Kidney epithelial cell (primary cell): ENCODE measurements at regions not wholly inside any gene's neighbourhood (a gene's known extent, or its start where the extent isn't known, plus 50 kb on each side); places are given as distances from the start of the nearest gene placed in this dataset.

ENCODE experiments used
- DNase-seq: peaks from one replicate; pipeline ENCODE4 v3.0.0-alpha.2; 2010; ENCODE audit warnings: low read depth
- H3K27me3 ChIP-seq: 2 replicates; pipeline ENCODE4 v1.6.0; 2011; ENCODE audit warnings: low read length; ENCODE audit not compliant: control insufficient read depth, insufficient read depth
- H3K36me3 ChIP-seq: 2 replicates; pipeline ENCODE4 v1.5.1; 2011; ENCODE audit warnings: low read length; ENCODE audit not compliant: control insufficient read depth, insufficient read depth
- H3K4me3 ChIP-seq: 2 replicates; pipeline ENCODE4 v1.5.1; 2011; ENCODE audit warnings: low read depth, mild to moderate bottlenecking, control low read depth, low read length
- TF ChIP-seq, protein P1 (sequence below): IDR thresholded peaks from 2 replicates; pipeline ENCODE4 v1.5.1; 2011; ENCODE audit warnings: mild to moderate bottlenecking, moderate library complexity, low read length, control low read depth, inconsistent platforms; ENCODE audit not compliant: insufficient read depth, poor library complexity, severe bottlenecking

DNA sequence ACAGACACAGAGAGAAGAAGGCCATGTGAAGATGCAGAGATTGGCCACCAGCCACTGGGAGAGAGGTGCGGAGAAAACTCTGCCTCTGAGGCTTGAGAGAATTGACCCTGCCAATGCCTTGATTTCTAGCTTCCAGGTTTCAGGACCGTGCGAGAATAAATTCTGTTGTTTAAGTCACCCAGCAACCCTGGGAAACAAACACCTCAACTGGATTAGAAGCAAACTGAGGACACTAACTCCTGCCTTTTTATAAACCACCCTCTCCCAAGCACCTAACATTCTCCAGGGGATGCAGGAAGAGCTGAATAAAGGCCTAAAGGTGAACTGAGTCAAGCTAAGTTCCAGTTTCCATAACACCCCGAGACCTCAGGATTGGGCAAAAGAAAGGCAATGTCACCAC is 136.1 kb downstream of the ANKRD60 start:
- DNase-seq, result no peak
- H3K27me3 ChIP-seq, result peaks cover 2% of the 10 kb centered on the region
- TF ChIP-seq, protein P1, sequence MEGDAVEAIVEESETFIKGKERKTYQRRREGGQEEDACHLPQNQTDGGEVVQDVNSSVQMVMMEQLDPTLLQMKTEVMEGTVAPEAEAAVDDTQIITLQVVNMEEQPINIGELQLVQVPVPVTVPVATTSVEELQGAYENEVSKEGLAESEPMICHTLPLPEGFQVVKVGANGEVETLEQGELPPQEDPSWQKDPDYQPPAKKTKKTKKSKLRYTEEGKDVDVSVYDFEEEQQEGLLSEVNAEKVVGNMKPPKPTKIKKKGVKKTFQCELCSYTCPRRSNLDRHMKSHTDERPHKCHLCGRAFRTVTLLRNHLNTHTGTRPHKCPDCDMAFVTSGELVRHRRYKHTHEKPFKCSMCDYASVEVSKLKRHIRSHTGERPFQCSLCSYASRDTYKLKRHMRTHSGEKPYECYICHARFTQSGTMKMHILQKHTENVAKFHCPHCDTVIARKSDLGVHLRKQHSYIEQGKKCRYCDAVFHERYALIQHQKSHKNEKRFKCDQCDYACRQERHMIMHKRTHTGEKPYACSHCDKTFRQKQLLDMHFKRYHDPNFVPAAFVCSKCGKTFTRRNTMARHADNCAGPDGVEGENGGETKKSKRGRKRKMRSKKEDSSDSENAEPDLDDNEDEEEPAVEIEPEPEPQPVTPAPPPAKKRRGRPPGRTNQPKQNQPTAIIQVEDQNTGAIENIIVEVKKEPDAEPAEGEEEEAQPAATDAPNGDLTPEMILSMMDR, result no peak
- H3K36me3 ChIP-seq, result no peaks in the 10 kb centered on the region
- no peak overlapping the region for H3K4me3 ChIP-seq

DNA sequence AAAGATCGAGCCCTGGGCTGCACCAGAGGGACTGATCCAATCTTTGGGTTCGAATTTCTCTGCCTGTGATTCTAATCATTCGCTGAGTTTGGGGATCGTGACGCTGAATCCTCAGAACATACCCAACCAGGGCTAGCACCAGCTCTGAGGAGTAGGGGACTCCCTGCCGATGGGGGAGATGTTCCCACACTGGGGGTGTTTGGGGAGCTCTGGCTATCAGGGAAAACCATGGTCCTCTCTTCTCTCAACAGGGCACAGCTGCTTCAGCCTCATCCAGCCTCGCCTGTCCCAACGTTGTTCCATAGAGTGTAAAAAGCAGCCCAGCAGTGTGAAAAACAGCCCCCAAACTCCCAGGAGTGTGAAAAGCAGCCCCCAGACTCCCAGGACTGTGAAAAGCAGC is 136.6 kb downstream of the ANKRD60 start:
- H3K36me3 ChIP-seq, result no peaks in the 10 kb centered on the region
- no peak for DNase-seq
- TF ChIP-seq, protein P1, result no peak

DNA sequence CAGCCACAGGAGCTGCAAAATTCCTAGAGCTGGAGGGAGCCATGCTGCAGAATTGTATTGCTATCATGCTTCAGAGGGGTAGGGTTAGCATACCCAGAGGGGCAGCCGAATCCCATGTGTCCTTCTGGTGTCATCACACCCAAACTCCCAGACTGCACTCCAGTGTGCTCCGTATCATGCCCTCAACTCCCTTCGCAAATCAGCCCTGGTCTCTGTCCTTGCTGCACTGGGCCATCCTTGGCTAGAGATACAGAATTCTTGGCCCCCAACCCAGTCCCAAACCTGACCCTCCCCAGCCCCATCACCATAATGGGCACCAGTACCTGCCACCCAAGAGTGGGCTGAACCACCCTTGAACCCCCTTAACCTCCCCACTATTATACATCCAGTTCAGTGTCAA is 138.3 kb downstream of the ANKRD60 start:
- Histone ChIP-seq H3K36me3 (no peaks in the 10 kb centered on the region), H3K4me3 (no peak overlapping the region), H3K27me3 (peaks cover 2% of the 10 kb centered on the region)
- TF ChIP-seq, protein P1, result no peak
- no peak for DNase-seq

More for the DNA sequence above, 136.6 kb downstream of the ANKRD60 start:
- Histone ChIP-seq H3K4me3 (no peak overlapping the region), H3K27me3 (peaks cover 2% of the 10 kb centered on the region)

DNA sequence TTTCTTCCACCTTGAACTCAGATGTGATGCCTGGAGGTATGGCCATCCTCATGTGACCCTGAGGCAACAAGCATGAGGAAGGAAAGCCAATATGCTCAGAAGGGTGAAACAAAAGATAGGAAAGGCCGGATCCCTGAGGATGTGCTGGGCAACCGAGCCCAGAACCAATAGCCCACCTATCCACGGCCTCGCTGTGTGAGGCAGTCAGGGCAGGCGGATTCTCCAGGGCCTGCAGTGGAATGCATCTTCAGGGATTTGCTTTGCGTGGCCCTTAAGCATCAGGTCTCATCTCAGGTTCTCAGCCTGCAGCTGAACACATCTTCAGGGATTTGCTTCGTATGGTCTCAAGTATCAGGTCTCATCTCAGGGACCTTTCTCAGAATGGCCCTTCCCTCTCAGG is 139.8 kb downstream of the ANKRD60 start:
- H3K27me3 ChIP-seq, result no peaks in the 10 kb centered on the region
- DNase-seq, result no peak
- TF ChIP-seq, protein P1, result no peak
- no peaks in the 10 kb centered on the region for H3K36me3 ChIP-seq
- no peak overlapping the region for H3K4me3 ChIP-seq

DNA sequence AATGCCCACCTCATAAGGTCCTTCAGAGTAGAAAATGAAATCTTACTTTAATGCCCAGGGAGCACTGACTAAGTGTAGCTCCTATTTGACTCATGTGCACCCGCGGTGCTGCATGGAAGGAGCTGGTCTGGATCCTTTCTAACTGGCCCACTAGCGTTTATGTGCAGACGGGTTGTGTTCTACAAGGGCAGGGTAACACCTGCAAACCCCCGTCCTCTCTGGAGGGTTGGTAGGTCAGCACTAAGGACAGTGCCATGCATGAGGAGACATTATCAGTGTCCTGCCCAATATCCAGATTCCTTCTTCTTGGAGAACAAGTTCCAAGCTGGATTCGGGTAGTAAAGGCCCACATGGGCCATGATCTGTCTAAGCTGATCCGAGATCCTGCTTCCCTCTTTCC is 140.3 kb downstream of the ANKRD60 start:
- Histone ChIP-seq H3K27me3 (no peaks in the 10 kb centered on the region), H3K4me3 (no peak overlapping the region), H3K36me3 (no peaks in the 10 kb centered on the region)
- TF ChIP-seq, protein P1, result no peak
- DNase-seq, result no peak

DNA sequence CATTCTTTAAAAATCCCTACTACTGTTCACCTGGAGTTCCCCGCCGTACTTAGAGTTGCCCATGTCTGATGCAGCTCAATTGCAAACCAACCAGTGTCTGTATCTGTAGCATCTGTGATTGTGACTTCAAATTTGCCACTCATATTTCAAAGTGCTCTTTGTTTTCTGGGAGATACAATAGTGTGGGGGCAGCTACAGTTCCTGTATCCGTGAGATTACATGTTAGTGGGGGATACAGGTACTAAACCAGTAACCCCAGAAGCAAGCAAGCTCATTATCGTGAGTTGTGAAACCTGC is 140.9 kb downstream of the ANKRD60 start:
- no peak for DNase-seq
- no peaks in the 10 kb centered on the region for H3K36me3 ChIP-seq
- TF ChIP-seq, protein P1, result no peak

More for the DNA sequence above, 140.9 kb downstream of the ANKRD60 start:
- H3K4me3 ChIP-seq, result no peak overlapping the region
- H3K27me3 ChIP-seq, result no peaks in the 10 kb centered on the region
